ENCODE measurements at regions not wholly inside any gene's neighbourhood (a gene's known extent, or its start where the extent isn't known, plus 50 kb on each side); places are given as distances from the start of the nearest gene placed in this dataset.
"Not testable (repeated sequence)": the region's sequence is repeated elsewhere in the genome, so short reads cannot be mapped to it uniquely, and the experiment has no call there.

DNA sequence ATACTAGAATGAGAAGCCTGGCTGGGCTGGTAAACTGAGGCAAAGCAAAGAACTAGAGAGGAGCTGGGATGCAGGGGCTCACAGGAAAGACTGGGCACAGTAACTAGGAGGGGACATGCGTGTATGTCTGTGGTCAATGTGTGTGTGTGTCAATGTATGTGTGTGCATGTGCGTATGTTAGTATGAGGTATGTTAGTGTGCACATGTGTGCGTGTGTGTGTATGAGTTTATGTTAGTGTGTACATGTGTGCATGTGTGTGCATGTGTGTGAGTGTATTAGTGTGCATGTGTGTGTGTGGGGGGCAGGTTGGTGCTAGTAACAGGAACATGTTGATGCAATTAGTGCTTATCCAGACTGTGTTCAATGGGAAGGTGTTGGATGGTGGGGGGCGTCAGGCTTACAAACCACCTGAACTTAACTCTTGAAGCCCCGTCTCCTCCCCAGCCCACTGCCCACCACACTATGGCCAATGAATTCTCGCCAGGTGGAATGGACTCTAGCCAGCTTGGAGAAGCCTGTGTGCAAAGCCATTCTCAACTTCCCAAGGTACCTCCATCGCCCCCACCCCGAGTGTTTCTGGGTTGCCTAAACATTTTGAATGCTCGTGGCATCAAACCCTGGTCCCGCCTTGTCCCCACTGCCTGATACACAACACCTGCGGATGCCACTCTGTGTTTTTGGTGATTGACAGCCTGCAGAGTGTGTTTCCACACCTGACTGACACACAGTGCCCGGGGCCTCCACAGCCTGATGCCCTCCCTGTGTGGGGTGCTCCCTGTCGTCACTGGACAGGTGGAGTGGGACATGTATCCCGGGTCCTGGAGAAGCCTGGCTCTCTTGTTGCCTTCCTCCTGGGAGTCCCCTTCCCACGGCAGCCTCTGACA, 90.1 kb upstream of the ASB18 start:
- H3K27ac Mint-ChIP-seq, result no peak overlapping the region
- H3K27me3 Mint-ChIP-seq, result no peaks in the 10 kb centered on the region
- no peak for DNase-seq
- H3K4me1 Mint-ChIP-seq, result peaks cover 3% of the 10 kb centered on the region
- H3K36me3 Mint-ChIP-seq (ENCODE audit: low read depth), result no peaks in the 10 kb centered on the region
- H3K4me3 Mint-ChIP-seq, result no peak overlapping the region
- no peaks in the 10 kb centered on the region for H3K9me3 Mint-ChIP-seq
- intact Hi-C loops (cut with micrococcal nuclease), result loop anchor here (5.0 kb wide), 1 partner anchor 158 kb away; no protein-coding TSS in a partner anchor

DNA sequence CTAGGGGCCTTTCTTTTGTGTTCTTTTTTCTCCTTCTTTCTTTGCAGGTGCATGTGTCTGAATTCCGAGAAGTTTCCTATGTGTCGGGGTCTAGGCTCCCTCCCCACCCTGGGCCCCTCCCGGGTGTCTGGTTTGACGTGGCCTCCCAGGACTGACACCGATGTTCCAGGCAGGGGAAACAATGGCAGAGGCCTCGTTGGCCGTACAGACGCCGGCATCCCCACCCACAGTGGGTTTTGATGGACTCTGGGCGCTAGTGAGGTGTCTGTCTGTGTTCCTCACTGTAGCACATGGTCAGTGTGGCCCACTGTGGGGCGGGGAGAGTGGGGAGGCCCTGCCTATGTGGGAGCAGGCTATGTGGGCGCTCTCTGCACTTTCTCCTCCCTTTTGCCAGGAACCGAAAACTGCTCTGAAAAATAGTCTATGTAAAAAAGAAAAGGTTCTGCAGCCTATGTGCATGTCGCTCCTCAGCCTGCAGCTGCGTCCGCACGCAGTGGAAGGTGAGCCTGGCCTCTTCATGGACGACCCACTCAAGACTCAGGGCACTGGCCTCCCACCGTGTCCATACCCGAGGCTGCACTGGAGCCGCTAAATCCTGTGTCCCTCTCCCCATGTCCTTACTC, 90.9 kb upstream of the ASB18 start:
- H3K27ac Mint-ChIP-seq, result no peak overlapping the region
- H3K27me3 Mint-ChIP-seq, result no peaks in the 10 kb centered on the region
- H3K4me1 Mint-ChIP-seq, result peaks cover 6% of the 10 kb centered on the region
- no peaks in the 10 kb centered on the region for H3K9me3 Mint-ChIP-seq
- no peak for DNase-seq
- no peak overlapping the region for H3K4me3 Mint-ChIP-seq
- intact Hi-C loops (cut with micrococcal nuclease), result loop anchor here (5.0 kb wide), 1 partner anchor 157 kb away; no protein-coding TSS in a partner anchor
- no peaks in the 10 kb centered on the region for H3K36me3 Mint-ChIP-seq (ENCODE audit: low read depth)

DNA sequence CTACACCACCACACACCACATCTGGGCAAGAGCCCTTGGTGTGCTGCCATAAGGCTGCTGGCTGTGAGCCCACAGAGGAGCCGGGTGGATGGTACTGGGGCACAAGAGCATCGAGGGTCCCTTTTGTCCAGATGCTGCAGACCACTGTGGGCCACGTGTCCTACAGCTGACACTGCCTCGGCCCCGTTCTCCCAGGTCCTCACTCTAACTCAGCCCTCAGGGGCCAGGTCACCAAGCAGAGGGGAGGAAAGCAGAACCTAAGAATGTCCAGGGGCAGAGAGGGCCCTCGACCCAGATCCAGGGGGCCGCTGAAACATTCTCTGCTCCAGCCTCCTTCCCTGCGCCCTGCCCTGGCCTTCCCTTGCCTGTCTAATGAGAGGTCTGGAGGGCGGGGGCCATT, 91.7 kb upstream of the ASB18 start:
- Mint-ChIP-seq H3K36me3 (ENCODE audit: low read depth) (no peaks in the 10 kb centered on the region), H3K27ac (no peak overlapping the region)

DNA sequence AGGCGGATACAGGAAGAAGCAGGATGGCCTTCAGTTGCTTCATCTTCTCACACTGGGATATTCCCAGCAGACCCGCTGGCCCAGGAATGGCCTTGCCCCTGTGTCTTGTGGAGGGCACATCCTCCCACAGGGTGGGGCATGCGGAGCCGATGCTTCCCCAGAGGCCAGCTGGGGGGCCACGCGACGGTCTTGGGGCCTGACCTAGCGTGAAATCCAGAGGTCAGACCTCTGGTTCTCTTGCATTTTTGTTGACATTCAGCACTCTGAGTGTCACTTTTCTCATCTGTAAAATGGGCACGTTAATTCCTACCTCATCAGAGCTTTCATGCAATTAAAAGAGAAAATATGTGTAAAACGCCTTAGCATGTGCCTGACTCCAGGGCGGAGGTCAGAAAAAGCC, 92.1 kb upstream of the ASB18 start:
- H3K4me3 Mint-ChIP-seq; DNase-seq; H3K27ac Mint-ChIP-seq; intact Hi-C loops (cut with micrococcal nuclease); H3K9me3 Mint-ChIP-seq; H3K36me3 Mint-ChIP-seq (ENCODE audit: low read depth); H3K4me1 Mint-ChIP-seq; H3K27me3 Mint-ChIP-seq: not testable (repeated sequence)

More for the DNA sequence above, 91.7 kb upstream of the ASB18 start:
- H3K9me3 Mint-ChIP-seq, result no peaks in the 10 kb centered on the region
- no peak overlapping the region for H3K4me3 Mint-ChIP-seq
- H3K4me1 Mint-ChIP-seq, result peaks cover 6% of the 10 kb centered on the region
- peaks cover 5% of the 10 kb centered on the region for H3K27me3 Mint-ChIP-seq
- no peak for DNase-seq
- intact Hi-C loops (cut with micrococcal nuclease), result no loop called here

DNA sequence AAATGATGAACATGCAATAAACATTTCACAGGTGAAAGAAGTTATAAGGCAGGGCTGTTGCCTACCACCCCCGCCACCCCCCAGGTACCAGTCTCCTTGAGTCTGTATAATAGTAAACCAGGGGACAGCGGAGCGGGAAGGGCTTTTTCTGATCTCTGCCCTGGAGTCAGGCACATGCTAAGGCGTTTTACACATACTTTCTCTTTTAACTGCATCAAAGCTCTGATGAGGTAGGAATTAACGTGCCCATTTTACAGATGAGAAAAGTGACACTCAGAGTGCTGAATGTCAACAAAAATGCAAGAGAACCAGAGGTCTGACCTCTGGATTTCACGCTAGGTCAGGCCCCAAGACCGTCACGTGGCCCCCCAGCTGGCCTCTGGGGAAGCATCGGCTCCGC, 94.3 kb upstream of the ASB18 start:
- DNase-seq; intact Hi-C loops (cut with micrococcal nuclease); H3K4me3 Mint-ChIP-seq; H3K9me3 Mint-ChIP-seq; H3K27ac Mint-ChIP-seq; H3K4me1 Mint-ChIP-seq; H3K36me3 Mint-ChIP-seq (ENCODE audit: low read depth): not testable (repeated sequence)
- H3K27me3 Mint-ChIP-seq, result peaks cover 25% of the 10 kb centered on the region

DNA sequence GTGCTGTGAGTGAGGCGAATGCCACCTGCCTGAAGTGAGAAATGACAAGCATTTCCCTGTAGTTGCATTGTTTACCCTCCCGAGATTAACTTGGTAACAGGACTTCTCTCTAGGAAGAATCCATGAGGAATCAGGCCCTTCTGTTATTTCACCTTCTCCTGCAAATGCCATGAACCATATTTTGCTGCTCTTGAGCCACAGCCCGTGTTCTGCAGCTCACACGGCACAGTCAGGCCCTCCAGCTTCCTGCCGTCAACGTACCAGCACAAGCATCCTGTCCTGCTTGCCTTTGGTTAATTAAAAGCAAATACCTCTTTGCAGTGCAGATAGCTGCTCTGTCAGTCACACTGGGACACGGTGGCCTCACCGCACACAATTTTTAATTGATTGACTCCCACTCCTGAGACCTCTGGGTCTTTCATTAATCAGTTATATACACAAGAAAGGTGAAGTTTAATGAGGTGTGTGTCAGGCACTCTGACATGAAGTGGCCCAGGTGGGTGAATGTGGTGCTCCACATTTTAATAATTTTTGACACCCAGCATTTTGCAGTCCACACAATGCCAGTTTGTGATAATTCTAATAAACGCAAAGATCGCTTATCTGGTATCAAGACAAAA, 95.3 kb upstream of the ASB18 start:
- Mint-ChIP-seq H3K9me3 (no peaks in the 10 kb centered on the region), H3K36me3 (ENCODE audit: low read depth) (no peaks in the 10 kb centered on the region), H3K27ac (no peak overlapping the region), H3K4me1 (peaks cover 4% of the 10 kb centered on the region), H3K4me3 (no peak overlapping the region), H3K27me3 (peaks cover 36% of the 10 kb centered on the region)
- no peak for DNase-seq
- intact Hi-C loops (cut with micrococcal nuclease), result no loop called here

DNA sequence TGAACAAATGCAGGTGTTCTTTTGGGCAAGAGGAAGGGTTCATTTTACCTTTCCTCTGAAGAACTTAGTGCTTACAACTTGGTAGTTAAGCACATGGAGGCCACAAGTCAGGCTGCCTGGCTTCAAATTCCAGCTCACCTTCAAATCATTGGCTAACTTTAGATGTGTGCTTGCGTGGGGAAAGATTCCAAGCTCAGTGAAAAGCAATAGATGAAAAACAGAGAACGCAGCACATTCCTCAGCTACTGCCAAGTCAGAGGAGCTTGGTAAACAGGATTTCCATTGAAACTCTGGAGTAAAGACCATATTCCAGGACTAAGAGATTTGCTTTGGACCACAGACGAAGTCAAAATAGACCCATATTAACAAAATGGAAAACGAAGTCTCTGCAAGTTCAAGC, 96.3 kb upstream of the ASB18 start:
- Mint-ChIP-seq H3K36me3 (ENCODE audit: low read depth) (no peaks in the 10 kb centered on the region), H3K4me3 (no peak overlapping the region), H3K27ac (no peak overlapping the region), H3K9me3 (no peaks in the 10 kb centered on the region), H3K4me1 (peaks cover 7% of the 10 kb centered on the region), H3K27me3 (peaks cover 44% of the 10 kb centered on the region)
- peak; percentile 29 for DNase-seq
- intact Hi-C loops (cut with micrococcal nuclease), result no loop called here

DNA sequence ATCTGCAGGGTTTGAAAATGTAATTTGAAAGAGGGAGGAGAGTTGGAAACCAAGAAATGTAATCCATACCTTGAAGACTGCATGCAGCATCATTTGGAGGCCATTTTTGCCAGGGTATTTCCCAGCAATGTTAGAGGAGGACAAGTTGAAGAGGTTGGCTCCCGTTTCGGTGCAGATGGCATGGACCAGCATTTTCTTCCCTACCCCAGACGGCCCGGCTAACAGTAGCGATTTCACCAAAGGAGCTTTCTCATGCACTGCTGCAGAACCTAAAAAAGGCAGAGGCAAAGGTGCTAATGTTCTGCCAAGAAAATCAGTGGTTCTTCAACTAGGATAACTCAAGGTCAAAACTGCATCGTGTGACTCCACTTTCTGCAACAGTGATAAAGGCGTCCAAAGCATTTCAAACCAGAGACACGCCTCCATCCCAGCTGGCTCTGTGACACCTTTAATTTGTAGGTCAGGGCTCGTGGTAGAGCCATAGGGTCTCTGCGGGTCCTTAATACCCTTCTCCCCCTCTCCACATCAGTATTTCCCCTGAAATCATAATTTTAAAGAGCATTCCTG, 99.6 kb upstream of the ASB18 start:
- no peak overlapping the region for H3K4me3 Mint-ChIP-seq
- DNase-seq, result peak; percentile 45
- peaks cover 27% of the 10 kb centered on the region for H3K4me1 Mint-ChIP-seq
- peaks cover 61% of the 10 kb centered on the region for H3K27me3 Mint-ChIP-seq
- intact Hi-C loops (cut with micrococcal nuclease), result no loop called here
- H3K9me3 Mint-ChIP-seq, result no peaks in the 10 kb centered on the region
- no peaks in the 10 kb centered on the region for H3K36me3 Mint-ChIP-seq (ENCODE audit: low read depth)
- no peak overlapping the region for H3K27ac Mint-ChIP-seq

DNA sequence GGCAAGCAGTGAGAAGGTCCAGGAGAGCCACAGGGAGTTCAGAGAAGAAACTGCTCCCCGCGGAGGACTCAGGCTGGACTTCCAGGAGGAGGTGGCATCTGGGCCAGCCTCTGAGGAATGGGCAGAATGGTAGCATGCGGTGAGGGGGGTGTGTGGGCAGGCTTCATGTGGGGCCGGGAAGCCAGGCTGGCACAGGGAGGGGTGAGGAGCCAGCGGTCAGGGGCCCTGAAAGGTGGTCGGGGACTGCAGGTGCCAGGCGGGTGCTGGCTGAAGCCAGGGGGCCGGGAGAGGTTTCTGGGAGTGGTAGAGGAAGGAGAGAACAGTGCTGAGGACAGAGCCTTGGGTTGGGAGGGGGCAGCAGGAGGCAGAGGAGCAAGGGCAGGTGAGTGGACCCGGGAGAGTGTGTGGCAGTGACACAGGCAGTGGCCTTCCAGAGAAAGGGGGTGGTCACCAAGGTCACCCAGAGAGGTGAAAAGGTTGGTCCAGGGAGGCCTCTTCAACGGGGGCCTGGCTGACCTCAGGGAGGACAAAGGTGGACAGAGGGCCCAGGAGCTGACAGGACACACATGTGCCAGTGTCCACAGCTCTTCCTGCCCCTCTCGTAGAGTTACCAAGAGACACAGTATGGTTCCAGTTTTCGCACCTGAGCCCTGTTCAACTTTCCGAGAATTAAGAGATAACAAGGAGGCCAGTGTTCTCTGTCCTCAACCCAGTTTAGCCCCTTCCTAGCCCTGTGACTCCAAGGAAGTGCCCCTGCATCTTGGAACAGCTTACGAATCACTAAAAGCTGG, 101.2 kb upstream of the ASB18 start:
- intact Hi-C loops (cut with micrococcal nuclease), result no loop called here
- peak overlapping the region; percentile 39 for H3K4me3 Mint-ChIP-seq
- no peak overlapping the region for H3K27ac Mint-ChIP-seq
- H3K9me3 Mint-ChIP-seq, result no peaks in the 10 kb centered on the region
- H3K4me1 Mint-ChIP-seq, result peaks cover 23% of the 10 kb centered on the region
- peak; percentile 49 for DNase-seq
- no peaks in the 10 kb centered on the region for H3K36me3 Mint-ChIP-seq (ENCODE audit: low read depth)
- peaks cover 75% of the 10 kb centered on the region for H3K27me3 Mint-ChIP-seq

DNA sequence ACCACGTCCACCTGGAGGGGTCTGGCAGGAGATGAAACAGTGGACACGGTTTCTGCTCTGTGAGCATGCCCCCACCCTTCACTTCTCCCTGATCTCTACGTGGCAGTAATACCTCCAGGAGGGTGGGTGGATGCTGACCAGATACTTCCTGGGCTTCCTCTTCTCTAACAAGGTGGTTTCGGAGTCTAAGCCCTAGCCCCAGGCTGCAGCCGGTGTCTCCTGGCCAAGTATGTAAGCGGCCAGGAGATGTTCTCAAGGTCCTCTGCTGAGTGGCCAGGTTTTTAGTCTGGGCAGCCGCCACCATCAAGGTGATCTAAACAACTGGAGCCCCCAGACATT, 101.8 kb upstream of the ASB18 start:
- Mint-ChIP-seq H3K4me3 (peak overlapping the region; percentile 39), H3K27ac (peak overlapping the region; percentile 12), H3K9me3 (no peaks in the 10 kb centered on the region), H3K27me3 (peaks cover 72% of the 10 kb centered on the region), H3K36me3 (ENCODE audit: low read depth) (no peaks in the 10 kb centered on the region), H3K4me1 (peaks cover 23% of the 10 kb centered on the region)
- DNase-seq, result peak; percentile 59
- intact Hi-C loops (cut with micrococcal nuclease), result no loop called here

DNA sequence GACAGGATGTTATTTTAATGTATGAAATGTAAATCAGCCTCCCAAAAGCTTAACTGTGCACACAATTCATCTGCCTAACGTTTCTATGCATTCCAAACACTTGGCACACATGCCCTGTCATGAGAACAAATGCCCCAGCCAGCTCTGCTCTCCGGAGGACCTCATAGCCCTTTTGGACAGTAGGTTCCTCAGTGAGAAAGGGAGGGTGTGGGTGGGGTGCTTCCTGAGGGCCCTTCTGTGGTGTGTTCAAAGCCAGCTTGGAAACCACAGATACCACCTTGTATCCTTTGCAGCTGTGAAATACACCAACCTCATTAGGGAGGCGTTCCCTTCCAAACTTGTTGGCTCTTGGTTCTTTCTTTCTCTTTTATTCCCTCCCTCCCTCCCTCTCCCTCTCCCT, 102.2 kb upstream of the ASB18 start:
- peak; percentile 76 for DNase-seq
- no peak overlapping the region for H3K27ac Mint-ChIP-seq
- intact Hi-C loops (cut with micrococcal nuclease), result no loop called here
- H3K27me3 Mint-ChIP-seq, result peaks cover 70% of the 10 kb centered on the region
- no peaks in the 10 kb centered on the region for H3K36me3 Mint-ChIP-seq (ENCODE audit: low read depth)
- peaks cover 23% of the 10 kb centered on the region for H3K4me1 Mint-ChIP-seq
- no peaks in the 10 kb centered on the region for H3K9me3 Mint-ChIP-seq
- peak overlapping the region; percentile 43 for H3K4me3 Mint-ChIP-seq

DNA sequence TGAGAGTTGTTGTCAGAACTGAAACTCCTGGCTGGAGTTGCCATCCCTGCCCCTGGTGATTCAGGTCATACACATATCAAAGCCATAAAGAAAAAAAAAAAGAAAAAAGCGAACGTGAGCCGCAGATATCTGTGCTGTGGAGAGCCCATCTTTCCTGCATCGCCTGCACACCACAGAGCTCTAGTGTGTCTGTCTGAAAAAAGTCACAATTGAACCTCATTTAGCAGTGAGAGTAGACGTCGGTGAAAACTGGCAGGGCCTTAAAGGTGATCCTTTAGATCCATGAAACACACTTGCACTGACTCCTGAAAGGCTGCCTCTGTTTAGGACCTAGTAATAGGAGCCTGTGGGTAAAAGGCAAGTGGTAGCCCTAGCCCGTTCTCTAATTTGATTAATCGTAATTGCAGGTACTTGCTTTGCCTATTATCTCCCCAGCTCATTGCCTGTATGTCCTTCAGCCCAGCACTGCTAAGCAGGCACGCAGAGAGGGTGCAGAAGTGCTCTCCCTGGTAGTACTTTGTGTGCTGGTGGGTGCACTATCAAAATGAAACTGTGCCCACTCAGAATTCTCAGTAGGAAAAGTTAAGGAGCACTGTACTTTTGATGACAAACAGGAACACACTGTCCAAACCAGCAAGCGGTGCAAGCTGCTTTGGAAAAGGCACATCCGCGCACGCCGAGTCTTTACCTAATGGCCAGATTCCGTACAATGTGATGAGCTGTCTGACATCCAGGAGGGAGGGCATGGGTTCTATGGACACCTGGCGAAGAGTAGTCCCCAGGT, 103.5 kb upstream of the ASB18 start:
- Mint-ChIP-seq H3K27ac (no peak overlapping the region), H3K4me3 (no peak overlapping the region), H3K36me3 (ENCODE audit: low read depth) (no peaks in the 10 kb centered on the region), H3K27me3 (peaks cover 58% of the 10 kb centered on the region), H3K9me3 (no peaks in the 10 kb centered on the region), H3K4me1 (peaks cover 23% of the 10 kb centered on the region)
- peak; percentile 48 for DNase-seq
- intact Hi-C loops (cut with micrococcal nuclease), result no loop called here

DNA sequence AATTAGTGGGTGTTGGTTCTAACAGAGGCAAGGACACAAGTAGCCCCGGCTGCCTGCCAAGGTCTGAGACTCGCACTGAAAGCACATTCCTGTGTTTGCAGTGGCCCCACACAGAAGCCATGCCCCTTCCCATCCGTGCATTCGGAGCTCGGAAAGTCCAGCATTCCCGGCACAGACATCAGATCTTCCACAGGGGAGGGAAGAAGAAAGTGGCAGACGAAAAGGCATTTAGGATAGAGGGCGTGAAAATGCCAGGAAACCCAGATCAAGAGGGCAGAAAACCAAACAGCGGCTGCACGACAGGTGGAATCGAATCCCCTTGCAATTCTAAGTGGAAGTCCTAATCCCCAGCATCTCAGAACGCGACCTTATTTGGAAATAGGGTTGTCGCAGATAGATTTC, 105.5 kb upstream of the ASB18 start:
- Mint-ChIP-seq H3K27ac (no peak overlapping the region), H3K4me1 (peaks cover 23% of the 10 kb centered on the region), H3K27me3 (peaks cover 42% of the 10 kb centered on the region), H3K4me3 (no peak overlapping the region), H3K9me3 (no peaks in the 10 kb centered on the region), H3K36me3 (ENCODE audit: low read depth) (no peaks in the 10 kb centered on the region)
- intact Hi-C loops (cut with micrococcal nuclease), result no loop called here
- peak; percentile 46 for DNase-seq
